Ovary (tissue), 7 donors: ENCODE measurements at regions not wholly inside any gene's neighbourhood (a gene's known extent, or its start where the extent isn't known, plus 50 kb on each side); places are given as distances from the start of the nearest gene placed in this dataset.

Experiments
- DNase-seq, 5 donors: peaks; one replicate each; pipeline ENCODE4 v3.0.0-alpha.2; 2019 to 2020
- H3K27ac ChIP-seq, 2 donors: fragments of 200-600 bp; one replicate each; pipeline versions ENCODE4 v1.5.1 to v1.8.0; 2019 to 2022
- H3K27me3 ChIP-seq: fragments of 200-600 bp; one replicate; pipeline ENCODE4 v1.8.0; 2022
- H3K36me3 ChIP-seq: fragments of 200-600 bp; sonication (generic); one replicate; pipeline ENCODE4 v1.5.1; 2019
- H3K4me1 ChIP-seq: one replicate; pipeline ENCODE4 v1.8.1; 2013; ENCODE audit warnings: mild to moderate bottlenecking, moderate library complexity; ENCODE audit not compliant: insufficient read depth
- H3K4me3 ChIP-seq: fragments of 200-600 bp; sonication (generic); one replicate; pipeline ENCODE4 v1.5.1; 2017
- H3K9me3 ChIP-seq, 2 donors: fragments of 200-600 bp in 1 of 2; sonication (generic) in 1 of 2; one replicate each; pipeline versions ENCODE4 v1.5.1 to v1.8.1; 2013 to 2019; ENCODE audit warnings: mild to moderate bottlenecking in 1 of 2, moderate library complexity in 1 of 2
- CTCF ChIP-seq, 3 donors: fragments of 450-650 bp in 2 of 3; fragments of 200-600 bp in 1 of 3; IDR thresholded peaks; one replicate each; pipeline versions ENCODE4 v1.5.1 to v1.8.0; 2016 to 2022; ENCODE audit warnings: antibody characterized with exemption in 3 of 3, mild to moderate bottlenecking in 1 of 3
- EP300 ChIP-seq: sonication (generic); formaldehyde crosslinking; IDR thresholded peaks from one replicate; pipeline ENCODE4 v1.6.1; 2017; ENCODE audit warnings: antibody characterized with exemption
- POLR2A ChIP-seq: fragments of 450-650 bp; IDR thresholded peaks from one replicate; pipeline ENCODE4 v1.6.1; 2017; ENCODE audit warnings: antibody characterized with exemption, mild to moderate bottlenecking, moderate library complexity
- WGBS, 3 donors: extraction: QIAGEN DNeasy Blood & Tissue Kit in 1 of 3; methylation state at CpG; one replicate each; pipeline versions ENCODE4 v1.1.5 to v1.1.7; 2013 to 2017; 5-methylcytosine and 5-hydroxymethylcytosine counted together
- intact Hi-C, 4 donors: fragments of 100-400 bp; cut with DNase I; formaldehyde crosslinking; loops; one replicate each; pipeline versions ENCODE4 v1.11.0 to v1.15.1; 2022 to 2023
- donor health status: DM: no; HTN: no; CAD: no; lungs with moderate emphysema.
- donor health status: DM: no; HTN: no; CAD: no.
- donor health status: Bipolar disorder and iron deficiency.
- donor health status: DM: no; HTN: no; CAD: no.
- donor health status: DM: yes; HTN: yes; CAD: no.

DNA sequence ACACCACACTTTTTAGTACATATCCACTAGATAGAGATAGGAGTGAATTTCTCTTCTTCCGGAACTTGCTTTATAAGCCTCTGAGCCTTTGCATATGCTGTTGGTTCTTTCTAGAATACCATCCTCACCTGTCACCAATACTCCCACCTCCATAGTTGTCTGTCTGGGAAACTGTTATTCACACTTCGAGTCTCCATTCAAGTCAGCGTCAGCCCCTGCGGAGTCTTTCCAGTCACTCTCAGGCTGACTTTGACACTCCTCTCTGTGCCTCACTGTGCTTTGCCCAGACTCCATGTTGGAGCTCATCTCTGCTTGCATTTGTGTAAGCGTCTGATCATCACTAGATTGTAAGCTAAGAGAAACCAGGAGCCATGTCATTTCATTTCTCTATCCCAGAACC, 66.5 kb upstream of the NRBF2 start:
- H3K4me1 ChIP-seq, result no peaks in the 10 kb centered on the region
- DNase-seq, result no peak
- H3K9me3 ChIP-seq, result no peaks in the 10 kb centered on the region
- TF ChIP-seq CTCF (IDR thresholded peaks at IDR 0.05) (no peak), POLR2A (no peak), EP300 (no peak)
- intact Hi-C loops, result no loop called here
- H3K27me3 ChIP-seq, result no peaks in the 10 kb centered on the region
- H3K4me3 ChIP-seq, result no peak overlapping the region
- H3K27ac ChIP-seq, result no peak overlapping the region
- 91 to 93% (median 93%) methylated on average over 5 of the region's 5 CpGs for WGBS, 3 donors
- H3K36me3 ChIP-seq, result no peaks in the 10 kb centered on the region

DNA sequence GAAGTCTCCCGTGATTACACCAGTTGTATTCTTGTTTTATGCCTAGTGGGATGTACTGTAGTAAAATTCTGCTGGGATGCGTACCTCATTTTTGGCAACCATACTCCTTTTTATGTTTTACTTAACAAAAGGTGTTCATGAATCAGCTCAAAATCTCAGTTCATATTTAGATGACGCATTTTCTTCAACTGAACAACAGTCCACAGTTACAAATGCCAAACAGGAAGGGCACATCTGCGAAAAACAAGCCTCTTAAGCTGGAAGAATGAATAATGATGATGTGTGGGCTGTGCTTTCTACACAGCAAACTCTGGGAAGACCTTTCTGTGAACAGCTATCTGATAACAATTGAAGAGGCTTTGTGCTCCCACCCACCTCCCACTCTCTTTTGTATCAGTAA, 68.4 kb upstream of the NRBF2 start:
- no peak overlapping the region for H3K27ac ChIP-seq
- H3K36me3 ChIP-seq, result no peaks in the 10 kb centered on the region
- no peak for DNase-seq
- no peaks in the 10 kb centered on the region for H3K9me3 ChIP-seq
- no peak for TF ChIP-seq CTCF (IDR thresholded peaks at IDR 0.05)
- no peak for TF ChIP-seq POLR2A
- TF ChIP-seq EP300, result no peak
- H3K4me1 ChIP-seq, result no peaks in the 10 kb centered on the region
- no peaks in the 10 kb centered on the region for H3K27me3 ChIP-seq
- no peak overlapping the region for H3K4me3 ChIP-seq
- 39 to 56% (median 45%) methylated on average over 4 of the region's 4 CpGs for WGBS, 3 donors
- intact Hi-C loops, result no loop called here

GRCh38 chr10:63058236-63058635, 74.9 kb upstream of the NRBF2 start:
- Histone ChIP-seq H3K4me1 (no peaks in the 10 kb centered on the region), H3K36me3 (no peaks in the 10 kb centered on the region), H3K27ac (no peak overlapping the region), H3K27me3 (no peaks in the 10 kb centered on the region), H3K4me3 (no peak overlapping the region), H3K9me3 (no peaks in the 10 kb centered on the region)
- no peak for TF ChIP-seq EP300
- DNase-seq, result no peak
- intact Hi-C loops, result no loop called here

- Histone ChIP-seq H3K4me3 (no peak overlapping the region), H3K4me1 (no peaks in the 10 kb centered on the region), H3K36me3 (no peaks in the 10 kb centered on the region), H3K27me3 (no peaks in the 10 kb centered on the region), H3K9me3 (no peaks in the 10 kb centered on the region), H3K27ac (no peak overlapping the region)
- TF ChIP-seq CTCF (IDR thresholded peaks at IDR 0.05) (no peak), POLR2A (no peak), EP300 (no peak)
- DNase-seq, result no peak
- intact Hi-C loops, result no loop called here
- WGBS, 3 donors, result 89 to 90% (median 89%) methylated on average over 10 of the region's 10 CpGs
These were observed 75.6 kb upstream of the NRBF2 start for GRCh38 chr10:63057509-63057908.

- Histone ChIP-seq H3K27ac (no peak overlapping the region), H3K4me3 (no peak overlapping the region), H3K9me3 (no peaks in the 10 kb centered on the region), H3K36me3 (no peaks in the 10 kb centered on the region), H3K27me3 (no peaks in the 10 kb centered on the region), H3K4me1 (no peaks in the 10 kb centered on the region)
- intact Hi-C loops, result no loop called here
- TF ChIP-seq CTCF (IDR thresholded peaks at IDR 0.05), result no peak
- TF ChIP-seq POLR2A, result no peak
- no peak for TF ChIP-seq EP300
- WGBS, 3 donors, result 76 to 85% (median 83%) methylated on average over 3 of the region's 3 CpGs
- no peak for DNase-seq
These were observed 77.4 kb upstream of the NRBF2 start for GRCh38 chr10:63055705-63056104.
